ENCODE measurements at regions not wholly inside any gene's neighbourhood (a gene's known extent, or its start where the extent isn't known, plus 50 kb on each side); places are given as distances from the start of the nearest gene placed in this dataset.

DNA sequence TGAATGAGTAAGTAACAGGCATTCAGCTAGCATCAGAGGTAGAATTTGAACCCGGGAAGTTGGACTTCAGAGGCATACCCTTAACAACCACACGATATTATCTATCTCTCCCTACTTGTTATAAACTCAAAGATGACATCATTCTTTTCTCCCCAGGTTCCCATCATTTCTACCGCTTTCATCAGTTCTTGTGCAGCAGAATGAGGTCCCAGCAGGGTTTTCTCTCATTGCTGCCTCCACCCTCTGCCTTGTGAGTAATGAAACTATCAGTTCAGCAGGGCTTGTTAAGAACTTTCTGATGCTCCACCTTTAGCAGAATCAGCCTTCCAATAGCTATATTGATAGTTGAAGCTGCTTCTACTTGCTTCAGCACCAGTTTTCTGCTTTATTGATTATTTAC, 487.5 kb upstream of the KCNMB2 start:
- TF ChIP-seq, protein P1, sequence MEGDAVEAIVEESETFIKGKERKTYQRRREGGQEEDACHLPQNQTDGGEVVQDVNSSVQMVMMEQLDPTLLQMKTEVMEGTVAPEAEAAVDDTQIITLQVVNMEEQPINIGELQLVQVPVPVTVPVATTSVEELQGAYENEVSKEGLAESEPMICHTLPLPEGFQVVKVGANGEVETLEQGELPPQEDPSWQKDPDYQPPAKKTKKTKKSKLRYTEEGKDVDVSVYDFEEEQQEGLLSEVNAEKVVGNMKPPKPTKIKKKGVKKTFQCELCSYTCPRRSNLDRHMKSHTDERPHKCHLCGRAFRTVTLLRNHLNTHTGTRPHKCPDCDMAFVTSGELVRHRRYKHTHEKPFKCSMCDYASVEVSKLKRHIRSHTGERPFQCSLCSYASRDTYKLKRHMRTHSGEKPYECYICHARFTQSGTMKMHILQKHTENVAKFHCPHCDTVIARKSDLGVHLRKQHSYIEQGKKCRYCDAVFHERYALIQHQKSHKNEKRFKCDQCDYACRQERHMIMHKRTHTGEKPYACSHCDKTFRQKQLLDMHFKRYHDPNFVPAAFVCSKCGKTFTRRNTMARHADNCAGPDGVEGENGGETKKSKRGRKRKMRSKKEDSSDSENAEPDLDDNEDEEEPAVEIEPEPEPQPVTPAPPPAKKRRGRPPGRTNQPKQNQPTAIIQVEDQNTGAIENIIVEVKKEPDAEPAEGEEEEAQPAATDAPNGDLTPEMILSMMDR (IDR thresholded peaks at IDR 0.05) = no peak
- TF ChIP-seq EP300 (IDR thresholded peaks at IDR 0.05) = no peak
- no peak for TF ChIP-seq POLR2A (IDR thresholded peaks at IDR 0.05)
